Esophagus muscularis mucosa (tissue), 3 donors: ENCODE measurements at regions not wholly inside any gene's neighbourhood (a gene's known extent, or its start where the extent isn't known, plus 50 kb on each side); places are given as distances from the start of the nearest gene placed in this dataset.
"Not testable (repeated sequence)": the region's sequence is repeated elsewhere in the genome, so short reads cannot be mapped to it uniquely, and the experiment has no call there.

Experiments used
- CTCF ChIP-seq, 3 experiments: fragments of 200-600 bp in 2 of 3; fragments of 450-650 bp in 1 of 3; sonication (generic) in 2 of 3; IDR thresholded peaks; one replicate each; pipeline ENCODE4 v1.5.1; 2017 to 2019; ENCODE audit warnings: antibody characterized with exemption in 3 of 3, mild to moderate bottlenecking in 2 of 3, moderate library complexity in 1 of 3
- POLR2A ChIP-seq: fragments of 450-650 bp; IDR thresholded peaks from one replicate; pipeline ENCODE4 v1.6.1; 2017; ENCODE audit warnings: antibody characterized with exemption, moderate library complexity, mild to moderate bottlenecking, low read depth
- POLR2AphosphoS5 ChIP-seq, 2 donors: sonication (generic); formaldehyde crosslinking; IDR thresholded peaks; one replicate each; pipeline ENCODE4 v1.6.1; 2017; ENCODE audit warnings: antibody characterized with exemption in 2 of 2

- not testable (repeated sequence) for TF ChIP-seq CTCF (IDR thresholded peaks at IDR 0.05); POLR2A; POLR2AphosphoS5 (IDR thresholded peaks at IDR 0.05)
Observed at GRCh38 chr4:4106923-4107322, 119.8 kb downstream of the OTOP1 start.
